IMR-90 (cell line): ENCODE measurements at regions not wholly inside any gene's neighbourhood (a gene's known extent, or its start where the extent isn't known, plus 50 kb on each side); places are given as distances from the start of the nearest gene placed in this dataset.

ENCODE experiments used
- ATAC-seq: fragments of 200-7000 bp; cut with Tn5 transposase; 2 replicates; pipeline ENCODE4 v1.9.1; 2020; ENCODE audit warnings: low read depth, mild to moderate bottlenecking, moderate library complexity
- BruUV-seq: library from RNA; stranded (reverse); fragments of 400-500 nt; replicated peaks from 2 replicates; lab custom pipeline; 2021; lab: Mats Ljungman, UMichigan
- CTCF ChIA-PET: fragments of 300-600 bp; formaldehyde crosslinking; extraction: SDS; loops from one replicate; lab custom pipeline; 2021; ENCODE audit warnings: antibody characterized with exemption; lab: Yijun Ruan, JAX
- POLR2A ChIA-PET: fragments of 300-600 bp; sonication (Branson Sonifier 250); formaldehyde crosslinking; loops from one replicate; lab custom pipeline; 2022; ENCODE audit warnings: antibody characterized with exemption; ENCODE audit not compliant: unreplicated experiment; lab: Charles Lee
- DNase-seq: peaks from one replicate; pipeline ENCODE4 v3.0.0; 2013
- H2AFZ ChIP-seq: replicated peaks from 2 replicates; pipeline ENCODE3; 2013; ENCODE audit warnings: low read length, mild to moderate bottlenecking; ENCODE audit not compliant: poor library complexity
- H2AK5ac ChIP-seq: 2 replicates; pipeline ENCODE4 v1.6.1; 2013; ENCODE audit warnings: low read depth, low read length, inconsistent platforms
- H2AK9ac ChIP-seq: replicated peaks from 2 replicates; pipeline ENCODE3; 2013; ENCODE audit warnings: mild to moderate bottlenecking, low read depth, low read length, moderate library complexity; ENCODE audit not compliant: poor library complexity
- H2BK120ac ChIP-seq: 2 replicates; pipeline ENCODE4 v1.6.1; 2013; ENCODE audit warnings: low read depth, low read length, inconsistent platforms
- H2BK15ac ChIP-seq: 3 replicates; pipeline ENCODE4 v1.6.1; 2013; ENCODE audit warnings: low read depth, low read length, inconsistent platforms
- H2BK20ac ChIP-seq: 2 replicates; pipeline ENCODE4 v1.6.1; 2013; ENCODE audit warnings: low read depth, mild to moderate bottlenecking, inconsistent platforms, low read length, moderate library complexity
- H2BK5ac ChIP-seq: 2 replicates; pipeline ENCODE4 v1.6.1; 2013; ENCODE audit warnings: mild to moderate bottlenecking, low read depth, low read length, inconsistent platforms; ENCODE audit not compliant: poor library complexity, severe bottlenecking
- H3K14ac ChIP-seq: replicated peaks from 2 replicates; pipeline ENCODE4 v1.6.1; 2013; ENCODE audit warnings: low read depth, low read length, inconsistent platforms
- H3K18ac ChIP-seq: 2 replicates; pipeline ENCODE4 v1.6.1; 2013; ENCODE audit warnings: low read depth, low read length, control low read depth
- H3K23ac ChIP-seq: 2 replicates; pipeline ENCODE4 v1.6.1; 2013; ENCODE audit warnings: low read depth, low read length, inconsistent platforms
- H3K27ac ChIP-seq: 2 replicates; pipeline ENCODE4 v1.5.1; 2013; ENCODE audit warnings: mild to moderate bottlenecking, control low read depth, low read length; ENCODE audit not compliant: insufficient read depth
- H3K27me3 ChIP-seq: 2 replicates; pipeline ENCODE4 v1.6.1; 2013; ENCODE audit warnings: low read length; ENCODE audit not compliant: control insufficient read depth, insufficient read depth
- H3K36me3 ChIP-seq: 2 replicates; pipeline ENCODE4 v1.6.1; 2013; ENCODE audit warnings: low read length, mixed read lengths; ENCODE audit not compliant: control insufficient read depth, insufficient read depth
- H3K4ac ChIP-seq: 2 replicates; pipeline ENCODE4 v1.6.1; 2013; ENCODE audit warnings: low read depth, low read length, inconsistent platforms
- H3K4me1 ChIP-seq: 2 replicates; pipeline ENCODE4 v1.6.1; 2013; ENCODE audit warnings: low read length, mixed read lengths; ENCODE audit not compliant: control insufficient read depth, insufficient read depth
- H3K4me2 ChIP-seq: 2 replicates; pipeline ENCODE4 v1.6.1; 2013; ENCODE audit warnings: low read depth, mild to moderate bottlenecking, control low read depth, low read length, moderate library complexity
- H3K4me3 ChIP-seq: 2 replicates; pipeline ENCODE4 v1.5.1; 2013; ENCODE audit warnings: low read depth, mild to moderate bottlenecking, control low read depth, low read length, moderate library complexity; ENCODE audit not compliant: insufficient read depth
- H3K56ac ChIP-seq: 2 replicates; pipeline ENCODE4 v1.6.1; 2013; ENCODE audit warnings: low read length, inconsistent platforms; ENCODE audit not compliant: insufficient read depth; ENCODE audit errors: extremely low read depth
- H3K79me1 ChIP-seq, 2 experiments: 2 replicates each; pipeline ENCODE4 v1.6.1; 2013; ENCODE audit warnings: low read length in 2 of 2, inconsistent platforms in 1 of 2, low read depth in 1 of 2
- H3K9ac ChIP-seq: 2 replicates; pipeline ENCODE4 v1.6.1; 2013; ENCODE audit warnings: low read depth, low read length, control low read depth
- H3K9me1 ChIP-seq: 2 replicates; pipeline ENCODE4 v1.6.1; 2013; ENCODE audit warnings: low read length, inconsistent platforms; ENCODE audit not compliant: insufficient read depth
- H3K9me3 ChIP-seq: 2 replicates; pipeline ENCODE4 v1.6.1; 2013; ENCODE audit warnings: low read length; ENCODE audit not compliant: control insufficient read depth, insufficient read depth
- H4K20me1 ChIP-seq: 2 replicates; pipeline ENCODE4 v1.6.1; 2013; ENCODE audit warnings: low read length, inconsistent platforms; ENCODE audit not compliant: insufficient read depth
- H4K5ac ChIP-seq: 2 replicates; pipeline ENCODE4 v1.6.1; 2013; ENCODE audit warnings: mild to moderate bottlenecking, low read depth, low read length, control low read depth
- H4K8ac ChIP-seq, 2 experiments: 2 replicates each; pipeline ENCODE4 v1.6.1; 2013; ENCODE audit warnings: low read depth in 2 of 2, low read length in 2 of 2, control low read depth in 1 of 2, inconsistent platforms in 1 of 2
- H4K91ac ChIP-seq: 2 replicates; pipeline ENCODE4 v1.6.1; 2013; ENCODE audit warnings: low read depth, low read length, inconsistent platforms; ENCODE audit not compliant: insufficient read depth
- CEBPB ChIP-seq: IDR thresholded peaks from 2 replicates; pipeline ENCODE4 v1.6.1; 2012; ENCODE audit warnings: low read depth, low read length, improper control_type of control experiment
- CHD1 ChIP-seq: IDR thresholded peaks from 2 replicates; pipeline ENCODE4 v1.6.1; 2012; ENCODE audit warnings: low read depth, low read length, improper control_type of control experiment
- CTCF ChIP-seq: conservative IDR thresholded peaks from 2 replicates; pipeline ENCODE4 v1.5.1; 2012; ENCODE audit warnings: mild to moderate bottlenecking, low read depth, low read length, improper control_type of control experiment
- MAFK ChIP-seq: IDR thresholded peaks from 2 replicates; pipeline ENCODE4 v1.6.1; 2012; ENCODE audit warnings: low read depth, low read length, improper control_type of control experiment
- NFE2L2 ChIP-seq: fragments of 150-350 bp; IDR thresholded peaks from 2 replicates; pipeline ENCODE4 v1.6.1; 2016; ENCODE audit warnings: low read depth, mild to moderate bottlenecking, low read length
- RAD21 ChIP-seq: IDR thresholded peaks from 2 replicates; pipeline ENCODE4 v1.6.1; 2012; ENCODE audit warnings: low read length, improper control_type of control experiment
- SMC3 ChIP-seq: fragments of 150-350 bp; IDR thresholded peaks from 2 replicates; pipeline ENCODE4 v1.6.1; 2016; ENCODE audit warnings: low read depth, mild to moderate bottlenecking, antibody characterized with exemption, low read length, moderate library complexity
- WGBS, 2 experiments: methylation state at CpG; one replicate each; pipeline versions ENCODE4 v1.1.5 to v1.1.7; 2013; ENCODE audit warnings: missing lambda C conversion rate in 2 of 2; ENCODE audit not compliant: insufficient read length in 1 of 2; ENCODE audit errors: extremely low coverage in 2 of 2; 5-methylcytosine and 5-hydroxymethylcytosine counted together
- dilution Hi-C: fragments of 300-500 bp; cut with HindIII; formaldehyde crosslinking; loops from one replicate; pipeline ENCODE4 v1.14.3; 2018; ENCODE audit warnings: low sequenced_read_pairs; ENCODE audit not compliant: unreplicated experiment
- in situ Hi-C: fragments of 300-500 bp; cut with MboI; formaldehyde crosslinking; loops from 3 replicates; pipeline ENCODE4 v1.14.3; 2019; ENCODE audit warnings: low sequenced_read_pairs, inconsistent platforms, mixed read lengths
- intact Hi-C: fragments of 100-400 bp; cut with micrococcal nuclease; formaldehyde crosslinking; loops from 2 replicates; pipeline ENCODE4 v1.10.0; 2022

GRCh38 chr20:16672299-16672698, 57.5 kb upstream of the SNRPB2 start:
- no peaks in the 10 kb centered on the region for H3K79me1 ChIP-seq
- H3K23ac ChIP-seq = no peak overlapping the region
- CTCF ChIA-PET = no interaction called here
- no peaks in the 10 kb centered on the region for H4K20me1 ChIP-seq
- TF ChIP-seq SMC3 = no peak
- no peak for TF ChIP-seq NFE2L2
- TF ChIP-seq MAFK = no peak
- TF ChIP-seq RAD21 = no peak
- no peak for TF ChIP-seq CHD1
- TF ChIP-seq CEBPB = no peak
- TF ChIP-seq CTCF = no peak
- ATAC-seq (no peak), DNase-seq (no peak)
- H2BK120ac ChIP-seq = no peak overlapping the region
- H3K36me3 ChIP-seq = no peaks in the 10 kb centered on the region
- in situ Hi-C loops = no loop called here
- 52% methylated on average over 2 of the region's 4 CpGs; no CpG with 5 or more reads in 1 of the 2 experiments for WGBS, 2 experiments
- no peak overlapping the region for H3K4me2 ChIP-seq
- no peak overlapping the region for H4K91ac ChIP-seq
- H4K8ac ChIP-seq = no peak overlapping the region
- POLR2A ChIA-PET = no interaction called here
- no peaks in the 10 kb centered on the region for H3K4me1 ChIP-seq
- no peak overlapping the region for H2BK5ac ChIP-seq
- no peaks in the 10 kb centered on the region for H3K9me1 ChIP-seq
- H3K27me3 ChIP-seq = no peaks in the 10 kb centered on the region
- intact Hi-C loops = no loop called here
- no peak overlapping the region for H3K4me3 ChIP-seq
- no peak overlapping the region for H2AK5ac ChIP-seq
- H4K5ac ChIP-seq = no peak overlapping the region
- no peak overlapping the region for H3K18ac ChIP-seq
- H2BK20ac ChIP-seq = no peak overlapping the region
- no peaks in the 10 kb centered on the region for H3K9me3 ChIP-seq
- H2AK9ac ChIP-seq = no peak overlapping the region
- H3K14ac ChIP-seq = no peak overlapping the region
- H3K56ac ChIP-seq = no peak overlapping the region
- BruUV-seq = no TSS peak
- no peak overlapping the region for H3K9ac ChIP-seq
- H3K27ac ChIP-seq = no peak overlapping the region
- H2AFZ ChIP-seq = no peak overlapping the region
- dilution Hi-C loops = no loop called here
- H3K4ac ChIP-seq = no peak overlapping the region
- H2BK15ac ChIP-seq = no peak overlapping the region
